Testis (tissue), 2 donors: ENCODE measurements at regions not wholly inside any gene's neighbourhood (a gene's known extent, or its start where the extent isn't known, plus 50 kb on each side); places are given as distances from the start of the nearest gene placed in this dataset.

Experiments
- DNase-seq: peaks from one replicate; pipeline ENCODE4 v3.0.0-alpha.2; 2019
- H3K27ac ChIP-seq, 2 donors: fragments of 200-600 bp; sonication (generic); one replicate each; pipeline ENCODE4 v1.5.1; 2019
- H3K27me3 ChIP-seq: fragments of 200-600 bp; sonication (generic); one replicate; pipeline ENCODE4 v1.5.1; 2019
- H3K36me3 ChIP-seq: fragments of 200-600 bp; sonication (generic); one replicate; pipeline ENCODE4 v1.5.1; 2017; ENCODE audit warnings: low read depth; ENCODE audit errors: missing control alignments
- H3K4me1 ChIP-seq: fragments of 200-600 bp; sonication (generic); one replicate; pipeline ENCODE4 v1.5.1; 2019
- H3K4me3 ChIP-seq, 2 donors: fragments of 200-600 bp; sonication (generic); one replicate each; pipeline ENCODE4 v1.5.1; 2017 to 2019
- H3K9me3 ChIP-seq: fragments of 200-600 bp; sonication (generic); one replicate; pipeline ENCODE4 v1.5.1; 2017
- CTCF ChIP-seq, 3 experiments: fragments of 450-650 bp in 2 of 3; fragments of 200-600 bp in 1 of 3; sonication (generic) in 1 of 3; IDR thresholded peaks; one replicate each; pipeline ENCODE4 v1.5.1; 2016 to 2019; ENCODE audit warnings: antibody characterized with exemption in 3 of 3, mild to moderate bottlenecking in 2 of 3, moderate library complexity in 1 of 3
- POLR2A ChIP-seq: fragments of 450-650 bp; IDR thresholded peaks from one replicate; pipeline ENCODE4 v1.6.1; 2017; ENCODE audit warnings: antibody characterized with exemption, mild to moderate bottlenecking, moderate library complexity
- WGBS, 2 donors: methylation state at CpG; one replicate each; pipeline ENCODE4 v1.1.5; 2018; 5-methylcytosine and 5-hydroxymethylcytosine counted together
- intact Hi-C: fragments of 100-400 bp; cut with DNase I; formaldehyde crosslinking; loops from one replicate; pipeline ENCODE4 v1.15.1; 2023; ENCODE audit warnings: low total_unique reads

- H3K27ac ChIP-seq, result no peak overlapping the region
- H3K4me3 ChIP-seq, result no peak overlapping the region
- no peak for TF ChIP-seq POLR2A
- no peaks in the 10 kb centered on the region for H3K27me3 ChIP-seq
- peak; percentile 11 for DNase-seq
- WGBS, 2 donors, result 98% methylated on average over 12 to 14 of the region's 14 CpGs
- intact Hi-C loops, result no loop called here
- no peaks in the 10 kb centered on the region for H3K9me3 ChIP-seq
- H3K4me1 ChIP-seq, result peaks cover 35% of the 10 kb centered on the region
- no peaks in the 10 kb centered on the region for H3K36me3 ChIP-seq
Measured at GRCh38 chr9:710951-711745, 130.3 kb upstream of the DMRT1 start.

DNA sequence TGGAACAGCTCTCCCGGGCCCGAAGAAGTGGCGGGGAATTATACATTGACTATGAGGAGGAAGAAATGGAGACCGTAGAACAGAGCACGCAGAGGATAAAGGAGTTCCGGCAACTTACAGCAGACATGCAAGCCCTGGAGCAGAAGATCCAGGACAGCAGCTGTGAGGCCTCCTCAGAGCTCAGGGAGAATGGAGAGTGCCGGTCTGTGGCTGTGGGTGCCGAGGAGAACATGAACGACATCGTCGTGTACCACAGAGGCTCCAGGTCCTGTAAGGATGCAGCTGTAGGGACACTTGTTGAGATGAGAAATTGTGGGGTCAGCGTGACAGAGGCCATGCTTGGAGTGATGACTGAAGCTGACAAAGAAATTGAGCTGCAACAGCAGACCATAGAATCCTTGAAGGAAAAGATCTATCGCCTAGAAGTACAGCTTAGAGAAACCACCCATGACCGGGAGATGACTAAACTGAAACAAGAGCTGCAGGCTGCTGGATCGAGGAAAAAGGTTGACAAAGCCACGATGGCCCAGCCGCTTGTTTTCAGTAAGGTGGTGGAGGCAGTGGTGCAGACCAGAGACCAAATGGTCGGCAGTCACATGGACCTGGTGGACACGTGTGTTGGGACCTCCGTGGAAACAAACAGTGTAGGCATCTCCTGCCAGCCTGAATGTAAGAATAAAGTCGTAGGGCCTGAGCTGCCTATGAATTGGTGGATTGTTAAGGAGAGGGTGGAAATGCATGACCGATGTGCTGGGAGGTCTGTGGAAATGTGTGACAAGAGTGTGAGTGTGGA, 129.5 kb upstream of the DMRT1 start:
- Histone ChIP-seq H3K4me3 (no peak overlapping the region), H3K4me1 (peaks cover 36% of the 10 kb centered on the region), H3K9me3 (no peaks in the 10 kb centered on the region), H3K36me3 (no peaks in the 10 kb centered on the region), H3K27ac (no peak overlapping the region), H3K27me3 (no peaks in the 10 kb centered on the region)
- intact Hi-C loops, result no loop called here
- TF ChIP-seq POLR2A (no peak), CTCF (IDR thresholded peaks at IDR 0.05) (no peak)
- 94 to 96% methylated on average over 22 of the region's 22 CpGs for WGBS, 2 donors
- DNase-seq, result no peak

- no peaks in the 10 kb centered on the region for H3K9me3 ChIP-seq
- H3K4me1 ChIP-seq, result peaks cover 39% of the 10 kb centered on the region
- whole genome bisulfite sequencing, 2 donors, result 92 to 98% methylated on average over 14 to 16 of the region's 16 CpGs
- intact Hi-C loops, result no loop called here
- H3K27ac ChIP-seq, result no peak overlapping the region
- TF ChIP-seq CTCF (IDR thresholded peaks at IDR 0.05) (no peak), POLR2A (no peak)
- H3K27me3 ChIP-seq, result no peaks in the 10 kb centered on the region
- no peak overlapping the region for H3K4me3 ChIP-seq
- DNase-seq, result no peak
- no peaks in the 10 kb centered on the region for H3K36me3 ChIP-seq
Measured at GRCh38 chr9:712643-713042, 128.9 kb upstream of the DMRT1 start.

DNA sequence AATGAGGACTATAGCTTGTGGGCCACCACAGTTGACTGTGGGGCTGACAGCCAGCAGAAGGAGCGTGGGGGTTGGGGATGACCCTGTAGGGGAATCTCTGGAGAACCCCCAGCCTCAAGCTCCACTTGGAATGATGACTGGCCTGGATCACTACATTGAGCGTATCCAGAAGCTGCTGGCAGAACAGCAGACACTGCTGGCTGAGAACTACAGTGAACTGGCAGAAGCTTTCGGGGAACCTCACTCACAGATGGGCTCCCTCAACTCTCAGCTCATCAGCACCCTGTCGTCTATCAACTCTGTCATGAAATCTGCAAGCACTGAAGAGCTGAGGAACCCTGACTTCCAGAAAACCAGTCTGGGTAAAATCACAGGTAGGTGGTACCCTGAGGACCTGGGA, 128.4 kb upstream of the DMRT1 start:
- intact Hi-C loops, result no loop called here
- no peak overlapping the region for H3K4me3 ChIP-seq

More for the DNA sequence above, 128.4 kb upstream of the DMRT1 start:
- no peak for DNase-seq
- H3K4me1 ChIP-seq, result peaks cover 39% of the 10 kb centered on the region
- TF ChIP-seq POLR2A, result no peak
- TF ChIP-seq CTCF (IDR thresholded peaks at IDR 0.05), result no peak
- no peaks in the 10 kb centered on the region for H3K36me3 ChIP-seq
- H3K27ac ChIP-seq, result no peak overlapping the region
- 84 to 96% methylated on average over 4 of the region's 4 CpGs for WGBS, 2 donors
- no peaks in the 10 kb centered on the region for H3K9me3 ChIP-seq
- H3K27me3 ChIP-seq, result no peaks in the 10 kb centered on the region
